Activated CD4-positive, alpha-beta memory T cell treated with anti-CD3 and anti-CD28 coated beads for 36 hours (primary cell): ENCODE measurements at regions not wholly inside any gene's neighbourhood (a gene's known extent, or its start where the extent isn't known, plus 50 kb on each side); places are given as distances from the start of the nearest gene placed in this dataset.

Experiments
- CTCF ChIA-PET: fragments of 350-600 bp; sonication (Branson Sonifier 250); formaldehyde crosslinking; loops from one replicate; lab custom pipeline; 2021; ENCODE audit warnings: antibody characterized with exemption, inconsistent platforms; lab: Charles Lee
- POLR2A ChIA-PET: fragments of 350-600 bp; sonication (Branson Sonifier 250); formaldehyde crosslinking; loops from one replicate; lab custom pipeline; 2021; ENCODE audit warnings: antibody characterized with exemption; lab: Charles Lee
- DNase-seq: peaks from one replicate; pipeline ENCODE4 v3.0.0-alpha.2; 2020
- H3K27ac Mint-ChIP-seq: one replicate; pipeline ENCODE4 v1.8.0; 2021; ENCODE audit warnings: mixed read lengths
- H3K27me3 Mint-ChIP-seq: one replicate; pipeline ENCODE4 v1.8.0; 2021; ENCODE audit warnings: mixed read lengths
- H3K36me3 Mint-ChIP-seq: one replicate; pipeline ENCODE4 v1.8.0; 2021; ENCODE audit warnings: mixed read lengths
- H3K4me1 Mint-ChIP-seq: one replicate; pipeline ENCODE4 v1.8.0; 2021; ENCODE audit warnings: low read depth, mixed read lengths
- H3K4me3 Mint-ChIP-seq: one replicate; pipeline ENCODE4 v1.8.0; 2021; ENCODE audit warnings: mild to moderate bottlenecking, mixed read lengths
- H3K9me3 Mint-ChIP-seq: one replicate; pipeline ENCODE4 v1.8.0; 2021; ENCODE audit warnings: mixed read lengths
- intact Hi-C: fragments of 100-400 bp; cut with micrococcal nuclease; formaldehyde crosslinking; loops from one replicate; pipeline ENCODE4 v1.15.1; 2023

GRCh38 chr1:239574112-239574511, 187.7 kb downstream of the CHRM3 start:
- Mint-ChIP-seq H3K4me3 (no peak overlapping the region), H3K27me3 (no peaks in the 10 kb centered on the region), H3K27ac (no peak overlapping the region), H3K36me3 (no peaks in the 10 kb centered on the region), H3K4me1 (no peaks in the 10 kb centered on the region), H3K9me3 (no peaks in the 10 kb centered on the region)
- ChIA-PET POLR2A (no interaction called here), CTCF (interaction anchor here (1.0 kb wide), 1 partner anchor 15 kb away, joined by 3 read pairs; no protein-coding TSS in a partner anchor)
- intact Hi-C loops = loop anchor here (10.0 kb wide), 1 partner anchor 221 kb away; no protein-coding TSS in a partner anchor
- DNase-seq = no peak

DNA sequence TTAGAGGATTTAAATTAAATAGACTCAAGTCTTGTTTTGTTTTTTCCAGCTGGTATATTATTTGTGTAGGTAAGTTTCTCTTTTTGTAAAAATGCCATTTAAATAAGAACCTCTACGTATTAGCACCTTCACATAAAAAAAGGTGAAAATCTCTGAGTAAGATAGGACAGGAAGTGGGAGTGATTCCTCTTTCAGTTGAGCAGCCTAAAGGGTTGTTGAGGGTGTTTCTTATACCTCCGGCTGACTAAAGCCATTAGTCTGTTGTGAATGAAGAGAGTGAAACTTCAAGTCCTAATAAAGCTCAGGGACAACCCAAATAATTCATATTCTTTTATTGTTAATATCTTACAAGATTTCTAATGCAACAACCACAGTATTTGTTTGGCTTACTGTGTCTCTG, 188.7 kb downstream of the CHRM3 start:
- intact Hi-C loops = loop anchor here (10.0 kb wide), 1 partner anchor 220 kb away; no protein-coding TSS in a partner anchor
- POLR2A ChIA-PET = no interaction called here
- Mint-ChIP-seq H3K27me3 (no peaks in the 10 kb centered on the region), H3K4me3 (no peak overlapping the region), H3K27ac (no peak overlapping the region), H3K4me1 (no peaks in the 10 kb centered on the region), H3K36me3 (no peaks in the 10 kb centered on the region), H3K9me3 (no peaks in the 10 kb centered on the region)
- CTCF ChIA-PET = interaction anchor here (0.6 to 0.9 kb wide), 2 partner anchors 12 to 323 kb away, joined by 3 read pairs; no protein-coding TSS in a partner anchor
- no peak for DNase-seq

DNA sequence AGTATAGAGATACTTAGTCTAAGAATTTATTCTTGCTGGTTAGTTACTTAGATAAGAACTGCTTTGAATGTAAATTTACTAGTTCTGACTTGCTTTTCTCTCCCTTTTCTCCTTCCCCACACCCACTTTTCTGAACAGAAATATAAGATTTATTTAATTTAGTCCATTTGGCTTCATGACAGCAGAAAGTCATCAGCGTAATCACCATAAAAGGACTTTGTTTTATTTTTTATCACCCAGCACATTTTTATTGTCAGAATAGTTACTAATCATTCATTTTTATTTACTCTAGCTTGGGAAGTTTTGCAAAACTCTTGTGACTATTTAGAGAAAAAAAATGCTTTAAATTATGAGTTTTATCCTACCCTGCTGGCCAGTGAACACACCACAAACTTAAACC, 197.2 kb downstream of the CHRM3 start:
- Mint-ChIP-seq H3K27me3 (peaks cover 9% of the 10 kb centered on the region), H3K36me3 (no peaks in the 10 kb centered on the region), H3K9me3 (no peaks in the 10 kb centered on the region), H3K27ac (no peak overlapping the region), H3K4me3 (no peak overlapping the region), H3K4me1 (peaks cover 7% of the 10 kb centered on the region)
- DNase-seq = no peak
- intact Hi-C loops = loop anchor here (10.0 kb wide), 1 partner anchor 131 kb away; no protein-coding TSS in a partner anchor
- ChIA-PET CTCF (no interaction called here), POLR2A (no interaction called here)

DNA sequence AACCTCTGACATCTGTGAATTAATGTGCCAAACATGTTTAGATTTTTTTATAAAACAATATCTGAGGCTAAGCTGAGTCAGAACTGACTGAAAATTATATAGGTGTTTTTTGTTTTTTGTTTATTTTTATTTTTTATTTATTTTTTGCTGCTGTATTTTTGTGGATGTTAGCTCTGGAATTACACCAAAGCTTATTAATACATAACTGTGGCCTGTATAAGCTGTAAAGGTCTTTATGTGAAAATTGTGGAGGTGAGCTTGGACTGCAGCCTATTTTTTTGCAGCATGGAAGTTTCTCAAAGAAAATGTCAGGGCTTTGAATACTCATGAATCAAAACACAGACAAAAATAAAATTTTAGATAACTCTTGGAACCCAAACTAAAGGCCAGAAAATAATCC, 199.8 kb downstream of the CHRM3 start:
- intact Hi-C loops = loop anchor here (2.0 to 10.0 kb wide), 2 partner anchors 129 to 313 kb away; no protein-coding TSS in a partner anchor
- Mint-ChIP-seq H3K4me3 (no peak overlapping the region), H3K36me3 (no peaks in the 10 kb centered on the region), H3K9me3 (no peaks in the 10 kb centered on the region), H3K4me1 (peaks cover 7% of the 10 kb centered on the region), H3K27ac (no peak overlapping the region), H3K27me3 (peaks cover 9% of the 10 kb centered on the region)
- POLR2A ChIA-PET = no interaction called here
- DNase-seq = no peak
- CTCF ChIA-PET = no interaction called here

GRCh38 chr1:239587066-239587465, 200.7 kb downstream of the CHRM3 start:
- intact Hi-C loops = loop anchor here (1.0 to 10.0 kb wide), 3 partner anchors 128 to 312 kb away; no protein-coding TSS in a partner anchor
- peaks cover 7% of the 10 kb centered on the region for H3K4me1 Mint-ChIP-seq
- no peak overlapping the region for H3K27ac Mint-ChIP-seq
- DNase-seq = peak; percentile 37
- H3K9me3 Mint-ChIP-seq = no peaks in the 10 kb centered on the region
- H3K36me3 Mint-ChIP-seq = no peaks in the 10 kb centered on the region
- ChIA-PET POLR2A (no interaction called here), CTCF (interaction anchor here (0.8 to 1.4 kb wide), 4 partner anchors 11 to 311 kb away, joined by 3 to 5 read pairs (median 4); no protein-coding TSS in a partner anchor)
- H3K27me3 Mint-ChIP-seq = peaks cover 9% of the 10 kb centered on the region
- H3K4me3 Mint-ChIP-seq = no peak overlapping the region

GRCh38 chr1:239587574-239588369, 201.4 kb downstream of the CHRM3 start:
- Mint-ChIP-seq H3K27me3 (peaks cover 5% of the 10 kb centered on the region), H3K4me1 (peaks cover 7% of the 10 kb centered on the region), H3K36me3 (no peaks in the 10 kb centered on the region), H3K27ac (no peak overlapping the region), H3K9me3 (no peaks in the 10 kb centered on the region), H3K4me3 (no peak overlapping the region)
- POLR2A ChIA-PET = no interaction called here
- no peak for DNase-seq
- intact Hi-C loops = loop anchor here (1.0 to 10.0 kb wide), 3 partner anchors 127 to 311 kb away; no protein-coding TSS in a partner anchor
- CTCF ChIA-PET = interaction anchor here (0.8 to 1.4 kb wide), 5 partner anchors 12 to 310 kb away, joined by 3 to 5 read pairs (median 3); no protein-coding TSS in a partner anchor

DNA sequence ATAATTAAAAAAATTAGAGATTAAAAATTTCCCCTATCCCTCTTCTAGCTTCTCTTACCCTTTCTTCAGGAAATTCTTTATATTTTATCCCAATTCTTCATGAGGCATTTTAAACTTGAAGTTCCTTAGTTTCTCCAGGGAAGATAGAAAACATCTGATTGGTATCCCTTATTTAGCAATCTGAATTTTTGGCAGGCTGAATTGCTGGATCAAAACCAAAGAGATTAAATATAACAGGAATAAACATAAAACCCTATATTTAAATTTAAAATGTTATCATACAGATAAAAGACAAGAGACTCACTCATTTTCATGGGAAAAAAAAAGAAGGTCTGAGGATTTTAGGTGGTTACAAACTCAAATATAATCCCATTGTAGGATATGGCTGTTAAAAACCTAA, 204.2 kb downstream of the CHRM3 start:
- POLR2A ChIA-PET = no interaction called here
- no peaks in the 10 kb centered on the region for H3K27me3 Mint-ChIP-seq
- no peak for DNase-seq
- no peaks in the 10 kb centered on the region for H3K36me3 Mint-ChIP-seq
- H3K27ac Mint-ChIP-seq = no peak overlapping the region
- H3K4me3 Mint-ChIP-seq = no peak overlapping the region
- CTCF ChIA-PET = no interaction called here
- peaks cover 7% of the 10 kb centered on the region for H3K4me1 Mint-ChIP-seq
- H3K9me3 Mint-ChIP-seq = no peaks in the 10 kb centered on the region
- intact Hi-C loops = no loop called here

DNA sequence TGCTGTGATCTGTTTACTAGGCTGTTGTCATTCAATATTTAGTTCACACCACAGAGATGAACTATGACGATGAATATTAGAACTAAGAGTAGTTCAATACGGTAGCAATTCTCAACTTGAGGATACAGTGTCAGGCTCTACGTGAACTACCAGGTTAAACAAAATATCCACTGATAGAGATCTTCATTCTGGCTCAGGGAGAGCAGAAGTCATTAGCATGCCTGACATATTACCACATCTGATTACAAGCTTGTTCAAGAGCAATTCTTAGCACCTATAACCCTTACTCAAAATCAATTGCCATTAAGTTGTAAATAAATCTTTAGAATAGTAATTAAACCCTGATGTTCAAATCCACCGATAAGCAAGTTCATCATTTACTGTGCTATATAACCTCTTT, 207.2 kb downstream of the CHRM3 start:
- POLR2A ChIA-PET = no interaction called here
- Mint-ChIP-seq H3K4me3 (no peak overlapping the region), H3K4me1 (no peaks in the 10 kb centered on the region), H3K27me3 (no peaks in the 10 kb centered on the region), H3K27ac (no peak overlapping the region), H3K36me3 (no peaks in the 10 kb centered on the region), H3K9me3 (no peaks in the 10 kb centered on the region)
- CTCF ChIA-PET = interaction anchor here (0.7 kb wide), 1 partner anchor 11 kb away, joined by 3 read pairs; no protein-coding TSS in a partner anchor
- DNase-seq = no peak
- intact Hi-C loops = no loop called here

DNA sequence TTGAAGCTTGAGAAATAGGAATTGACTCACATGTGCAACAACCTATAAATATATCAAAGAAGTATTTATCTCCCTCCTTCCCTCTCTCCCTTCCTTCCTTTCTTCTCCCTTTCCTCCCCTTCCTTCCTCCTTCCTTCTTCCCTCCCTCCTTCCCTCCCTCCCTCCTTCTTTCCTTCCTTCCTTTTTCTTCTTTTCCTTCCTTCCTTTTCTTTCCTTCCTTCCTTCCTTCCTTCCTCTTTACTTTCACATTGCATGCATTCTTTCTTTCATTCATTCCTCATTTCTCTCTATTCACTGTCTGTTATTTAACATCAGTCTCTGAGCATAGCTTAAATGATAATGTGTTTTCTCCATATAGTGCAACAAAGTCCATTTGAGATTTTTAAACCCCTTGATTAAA, 214.2 kb downstream of the CHRM3 start:
- POLR2A ChIA-PET = no interaction called here
- CTCF ChIA-PET = interaction anchor here (1.5 kb wide), 1 partner anchor 13 kb away, joined by 3 read pairs; no protein-coding TSS in a partner anchor
- Mint-ChIP-seq H3K27me3 (no peaks in the 10 kb centered on the region), H3K4me3 (no peak overlapping the region), H3K36me3 (no peaks in the 10 kb centered on the region), H3K4me1 (no peaks in the 10 kb centered on the region), H3K27ac (no peak overlapping the region), H3K9me3 (no peaks in the 10 kb centered on the region)
- intact Hi-C loops = no loop called here
- no peak for DNase-seq

DNA sequence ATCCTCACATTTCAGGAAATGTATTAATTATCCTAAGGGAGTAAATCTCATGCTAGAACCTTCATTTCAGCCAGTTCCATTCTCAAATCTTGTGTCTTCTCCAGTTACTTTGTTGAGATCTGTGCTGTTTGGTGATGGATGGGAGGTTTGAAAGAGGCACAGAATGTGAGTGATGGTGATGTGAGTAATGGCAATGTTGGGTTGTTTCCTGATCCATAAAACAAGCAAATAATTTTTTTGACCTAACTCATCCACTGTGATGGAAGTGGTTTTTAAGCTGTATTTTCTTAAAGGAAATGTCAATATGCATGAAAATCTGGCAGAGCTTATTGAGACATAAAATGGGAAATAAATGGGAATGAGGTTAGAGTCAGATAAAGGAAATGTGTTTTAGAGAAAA, 214.7 kb downstream of the CHRM3 start:
- intact Hi-C loops = no loop called here
- no peak overlapping the region for H3K4me3 Mint-ChIP-seq
- no peaks in the 10 kb centered on the region for H3K9me3 Mint-ChIP-seq
- H3K4me1 Mint-ChIP-seq = no peaks in the 10 kb centered on the region
- no peak overlapping the region for H3K27ac Mint-ChIP-seq
- POLR2A ChIA-PET = no interaction called here
- DNase-seq = no peak
- CTCF ChIA-PET = interaction anchor here (1.5 kb wide), 1 partner anchor 13 kb away, joined by 3 read pairs; no protein-coding TSS in a partner anchor
- no peaks in the 10 kb centered on the region for H3K27me3 Mint-ChIP-seq
- no peaks in the 10 kb centered on the region for H3K36me3 Mint-ChIP-seq

DNA sequence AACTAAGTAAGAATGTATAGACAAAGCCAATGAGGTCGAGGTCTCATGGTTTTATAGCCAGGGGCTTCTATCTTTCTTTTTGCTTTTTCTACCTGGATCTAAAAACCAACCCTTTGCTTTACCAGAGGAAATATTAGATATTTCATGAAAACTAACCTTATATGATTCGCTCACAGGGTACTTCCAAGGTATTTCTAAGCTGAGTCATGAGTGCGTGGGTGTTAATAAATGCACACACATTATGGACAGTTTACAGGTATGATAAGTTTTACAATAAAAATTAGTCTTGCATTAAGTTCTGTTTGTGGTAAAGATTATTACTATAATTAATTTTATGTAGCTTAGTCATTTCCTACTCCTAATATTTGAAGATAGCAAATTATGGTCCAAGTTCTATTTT, 217.2 kb downstream of the CHRM3 start:
- intact Hi-C loops = no loop called here
- CTCF ChIA-PET = no interaction called here
- no peaks in the 10 kb centered on the region for H3K9me3 Mint-ChIP-seq
- H3K4me1 Mint-ChIP-seq = no peaks in the 10 kb centered on the region
- H3K4me3 Mint-ChIP-seq = no peak overlapping the region
- no peak for DNase-seq
- H3K27ac Mint-ChIP-seq = no peak overlapping the region
- no peaks in the 10 kb centered on the region for H3K36me3 Mint-ChIP-seq
- POLR2A ChIA-PET = no interaction called here
- H3K27me3 Mint-ChIP-seq = no peaks in the 10 kb centered on the region

DNA sequence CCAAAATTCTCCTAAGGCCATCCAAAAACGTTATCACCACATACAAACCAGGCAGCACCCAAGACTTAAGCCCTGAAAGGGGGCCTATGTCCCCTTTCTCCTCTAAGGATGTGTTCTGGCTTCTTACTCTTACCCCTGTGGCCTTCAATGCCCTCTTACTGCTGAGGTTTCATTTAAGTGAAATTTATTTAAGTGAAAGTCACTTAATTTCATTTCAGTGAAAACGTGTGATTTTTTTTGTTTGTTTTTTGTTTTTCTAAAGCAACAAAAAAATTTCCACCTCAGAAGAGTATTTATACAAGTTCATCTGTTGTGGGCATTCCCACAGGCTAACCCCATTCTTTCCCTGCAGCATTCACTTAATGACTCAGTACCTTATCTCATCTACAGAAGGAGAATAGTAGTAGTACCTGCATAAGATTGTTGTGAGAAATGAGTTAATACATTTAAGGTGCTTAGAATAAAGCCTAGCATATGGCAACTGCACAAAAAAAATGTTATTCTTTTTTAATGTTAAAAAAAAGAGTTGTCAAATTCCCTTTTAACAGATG, 220.6 kb downstream of the CHRM3 start:
- no peaks in the 10 kb centered on the region for H3K9me3 Mint-ChIP-seq
- H3K36me3 Mint-ChIP-seq = no peaks in the 10 kb centered on the region
- H3K27ac Mint-ChIP-seq = no peak overlapping the region
- DNase-seq = no peak
- intact Hi-C loops = no loop called here
- H3K4me1 Mint-ChIP-seq = no peaks in the 10 kb centered on the region
- CTCF ChIA-PET = no interaction called here
- H3K27me3 Mint-ChIP-seq = no peaks in the 10 kb centered on the region
- POLR2A ChIA-PET = no interaction called here
- H3K4me3 Mint-ChIP-seq = no peak overlapping the region
